GM23248 (cell line): ENCODE measurements at regions not wholly inside any gene's neighbourhood (a gene's known extent, or its start where the extent isn't known, plus 50 kb on each side); places are given as distances from the start of the nearest gene placed in this dataset.

Experiments used
- EZH2 ChIP-seq: fragments of 200-600 bp; sonication (generic); IDR thresholded peaks from 2 replicates; pipeline ENCODE4 v1.6.1; 2018; ENCODE audit warnings: antibody characterized with exemption, mild to moderate bottlenecking; ENCODE audit not compliant: insufficient read depth, poor library complexity, severe bottlenecking
- EZH2phosphoT487 ChIP-seq: fragments of 200-600 bp; sonication (generic); IDR thresholded peaks from 2 replicates; pipeline ENCODE4 v1.6.1; 2018; ENCODE audit warnings: antibody characterized with exemption, moderate library complexity, mild to moderate bottlenecking, low read depth; ENCODE audit not compliant: insufficient read depth

DNA sequence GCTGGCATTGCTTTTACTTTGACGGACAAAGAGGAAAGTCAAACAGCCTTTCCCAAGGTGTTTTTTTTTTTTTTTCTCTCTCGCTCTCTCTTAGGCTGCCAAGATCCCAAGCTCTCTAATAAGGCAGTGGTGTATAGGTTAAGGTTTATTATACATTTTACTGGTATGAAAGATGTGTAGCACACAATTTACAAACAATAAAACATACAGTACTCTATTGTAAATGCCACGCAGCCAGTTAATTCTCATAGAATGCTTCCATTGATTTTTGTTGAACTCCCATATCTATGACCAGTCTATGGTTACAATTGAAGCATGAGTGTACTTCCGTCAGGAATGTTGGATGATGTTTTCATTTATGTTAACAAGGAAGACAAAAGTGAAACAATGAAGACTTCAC, 106.4 kb upstream of the GSC start:
- TF ChIP-seq EZH2phosphoT487 (no peak), EZH2 (no peak)
